Ishikawa (cell line): ENCODE measurements at regions not wholly inside any gene's neighbourhood (a gene's known extent, or its start where the extent isn't known, plus 50 kb on each side); places are given as distances from the start of the nearest gene placed in this dataset.

Experiments
- CEBPB ChIP-seq: IDR thresholded peaks from 2 replicates; pipeline ENCODE4 v1.6.1; 2012
- CREB1 ChIP-seq: IDR thresholded peaks from 2 replicates; pipeline ENCODE4 v1.6.1; 2012; ENCODE audit warnings: low read depth
- EGR1 ChIP-seq: IDR thresholded peaks from 2 replicates; pipeline ENCODE4 v1.6.1; 2012
- EP300 ChIP-seq: IDR thresholded peaks from 2 replicates; pipeline ENCODE4 v1.6.1; 2012; ENCODE audit warnings: borderline replicate concordance
- FOXM1 ChIP-seq: IDR thresholded peaks from 2 replicates; pipeline ENCODE4 v1.6.1; 2012; ENCODE audit warnings: low read depth, borderline replicate concordance
- MAX ChIP-seq: IDR thresholded peaks from 2 replicates; pipeline ENCODE4 v1.6.1; 2012
- NFIC ChIP-seq: IDR thresholded peaks from 2 replicates; pipeline ENCODE4 v1.6.1; 2012
- RAD21 ChIP-seq: IDR thresholded peaks from 2 replicates; pipeline ENCODE4 v1.6.1; 2012; ENCODE audit warnings: low read depth
- REST ChIP-seq: IDR thresholded peaks from 2 replicates; pipeline ENCODE4 v1.6.1; 2012; ENCODE audit warnings: low read depth, mild to moderate bottlenecking
- TAF1 ChIP-seq: IDR thresholded peaks from 2 replicates; pipeline ENCODE4 v1.6.1; 2012; ENCODE audit warnings: low read depth, mild to moderate bottlenecking
- TCF12 ChIP-seq: IDR thresholded peaks from 2 replicates; pipeline ENCODE4 v1.6.1; 2012; ENCODE audit warnings: low read depth
- TEAD4 ChIP-seq: IDR thresholded peaks from 2 replicates; pipeline ENCODE4 v1.6.1; 2012
- USF1 ChIP-seq: IDR thresholded peaks from 2 replicates; pipeline ENCODE4 v1.6.1; 2012
- YY1 ChIP-seq: IDR thresholded peaks from 2 replicates; pipeline ENCODE4 v1.6.1; 2012; ENCODE audit warnings: low read depth
- ZBTB7A ChIP-seq: IDR thresholded peaks from 2 replicates; pipeline ENCODE4 v1.6.1; 2012; ENCODE audit warnings: low read depth

- no peak for TF ChIP-seq YY1
- TF ChIP-seq EGR1 = no peak
- no peak for TF ChIP-seq CREB1
- no peak for TF ChIP-seq CEBPB
- no peak for TF ChIP-seq MAX
- no peak for TF ChIP-seq TCF12
- TF ChIP-seq REST = no peak
- TF ChIP-seq NFIC = no peak
- no peak for TF ChIP-seq RAD21
- TF ChIP-seq EP300 = no peak
- no peak for TF ChIP-seq TEAD4
- no peak for TF ChIP-seq FOXM1
- no peak for TF ChIP-seq ZBTB7A
- TF ChIP-seq USF1 = no peak
Observed at GRCh38 chr4:121269001-121269400, 104.9 kb upstream of the TNIP3 start.

- no peak for TF ChIP-seq RAD21
- no peak for TF ChIP-seq TEAD4
- TF ChIP-seq NFIC = no peak
- TF ChIP-seq FOXM1 = no peak
- no peak for TF ChIP-seq USF1
- no peak for TF ChIP-seq YY1
- TF ChIP-seq REST = no peak
- TF ChIP-seq EGR1 = no peak
- no peak for TF ChIP-seq MAX
- no peak for TF ChIP-seq ZBTB7A
- TF ChIP-seq EP300 = no peak
- TF ChIP-seq TCF12 = no peak
- no peak for TF ChIP-seq CEBPB
- no peak for TF ChIP-seq CREB1
- no peak for TF ChIP-seq TAF1
Observed at GRCh38 chr4:121266982-121267381, 102.9 kb upstream of the TNIP3 start.

- no peak for TF ChIP-seq TEAD4
Observed at GRCh38 chr4:121256887-121257466, 92.9 kb upstream of the TNIP3 start.

GRCh38 chr4:121255986-121256750, 92.0 kb upstream of the TNIP3 start:
- TF ChIP-seq NFIC = no peak
- TF ChIP-seq TEAD4 = no peak
- no peak for TF ChIP-seq USF1
- TF ChIP-seq ZBTB7A = no peak
- no peak for TF ChIP-seq YY1
- no peak for TF ChIP-seq FOXM1
- TF ChIP-seq CEBPB = no peak
- no peak for TF ChIP-seq EGR1
- TF ChIP-seq EP300 = no peak
- no peak for TF ChIP-seq CREB1
- TF ChIP-seq TCF12 = no peak
- no peak for TF ChIP-seq REST
- TF ChIP-seq TAF1 = no peak
- TF ChIP-seq MAX = no peak
